Loucy (cell line): ENCODE measurements at regions not wholly inside any gene's neighbourhood (a gene's known extent, or its start where the extent isn't known, plus 50 kb on each side); places are given as distances from the start of the nearest gene placed in this dataset.

Source experiments
- H2AFZ ChIP-seq: fragments of 200-600 bp; sonication (generic); 2 replicates; pipeline ENCODE4 v1.6.0; 2016; ENCODE audit warnings: antibody characterized with exemption, mild to moderate bottlenecking, low read length, moderate library complexity
- H3F3A ChIP-seq: fragments of 200-600 bp; 2 replicates; pipeline ENCODE4 v1.6.0; 2016; ENCODE audit warnings: antibody characterized with exemption, low read depth, mild to moderate bottlenecking
- H3K27me3 ChIP-seq: fragments of 200-600 bp; sonication (generic); 2 replicates; pipeline ENCODE4 v1.6.1; 2014; ENCODE audit warnings: low read length, mild to moderate bottlenecking; ENCODE audit not compliant: insufficient read depth, poor library complexity, severe bottlenecking
- H3K36me3 ChIP-seq: fragments of 200-600 bp; sonication (generic); 2 replicates; pipeline ENCODE4 v1.6.1; 2016; ENCODE audit warnings: low read length; ENCODE audit not compliant: insufficient read depth
- H3K4me1 ChIP-seq: fragments of 200-600 bp; sonication (generic); 2 replicates; pipeline ENCODE4 v1.5.1; 2014; ENCODE audit warnings: low read length, mild to moderate bottlenecking; ENCODE audit not compliant: insufficient read depth, poor library complexity, severe bottlenecking
- H3K4me2 ChIP-seq: fragments of 200-600 bp; sonication (generic); 2 replicates; pipeline ENCODE4 v1.6.0; 2014; ENCODE audit warnings: antibody characterized with exemption, low read length, low read depth, mild to moderate bottlenecking; ENCODE audit not compliant: poor library complexity, severe bottlenecking
- H3K4me3 ChIP-seq: fragments of 200-600 bp; sonication (generic); 2 replicates; pipeline ENCODE4 v1.5.1; 2014; ENCODE audit warnings: low read length, mild to moderate bottlenecking, mixed read lengths; ENCODE audit not compliant: poor library complexity, severe bottlenecking
- H3K79me2 ChIP-seq: fragments of 200-600 bp; sonication (generic); 2 replicates; pipeline ENCODE4 v1.6.1; 2014; ENCODE audit warnings: low read length; ENCODE audit not compliant: insufficient read depth
- H3K9ac ChIP-seq: fragments of 200-600 bp; sonication (generic); 2 replicates; pipeline ENCODE4 v1.6.0; 2014; ENCODE audit warnings: mild to moderate bottlenecking, low read depth, low read length, moderate library complexity; ENCODE audit not compliant: poor library complexity, severe bottlenecking
- H3K9me2 ChIP-seq: fragments of 200-600 bp; sonication (generic); replicated peaks from 2 replicates; pipeline ENCODE4 v1.6.1; 2016; ENCODE audit warnings: low read depth, low read length, mixed read lengths
- H3K9me3 ChIP-seq: fragments of 200-600 bp; sonication (generic); 2 replicates; pipeline ENCODE4 v1.6.1; 2014; ENCODE audit warnings: mild to moderate bottlenecking, antibody characterized with exemption, low read length, low read depth; ENCODE audit not compliant: insufficient read depth
- H4K20me1 ChIP-seq: fragments of 200-600 bp; sonication (generic); 2 replicates; pipeline ENCODE4 v1.6.0; 2014; ENCODE audit warnings: antibody characterized with exemption, low read length, mild to moderate bottlenecking; ENCODE audit not compliant: insufficient read depth, poor library complexity, severe bottlenecking
- CTCF ChIP-seq: fragments of 200-600 bp; sonication (generic); conservative IDR thresholded peaks from 2 replicates; pipeline ENCODE4 v1.5.1; 2014; ENCODE audit warnings: mild to moderate bottlenecking, antibody characterized with exemption, low read length
- EZH2phosphoT487 ChIP-seq: fragments of 200-600 bp; IDR thresholded peaks from 2 replicates; pipeline ENCODE4 v1.6.1; 2018; ENCODE audit warnings: antibody characterized with exemption, mild to moderate bottlenecking, moderate library complexity, borderline replicate concordance

GRCh38 chr10:62492012-62492869 is 118.1 kb downstream of the ZNF365 start:
- no peaks in the 10 kb centered on the region for H3F3A ChIP-seq
- H3K9me2 ChIP-seq, result no peaks in the 10 kb centered on the region
- H3K4me2 ChIP-seq, result no peak overlapping the region
- peaks cover 4% of the 10 kb centered on the region for H3K27me3 ChIP-seq
- H3K9me3 ChIP-seq, result no peaks in the 10 kb centered on the region
- no peaks in the 10 kb centered on the region for H3K4me1 ChIP-seq
- H3K79me2 ChIP-seq, result no peaks in the 10 kb centered on the region
- H4K20me1 ChIP-seq, result no peaks in the 10 kb centered on the region
- TF ChIP-seq EZH2phosphoT487 (no peak), CTCF (peak; percentile 84)
- H3K4me3 ChIP-seq, result no peak overlapping the region
- no peaks in the 10 kb centered on the region for H3K36me3 ChIP-seq
- no peak overlapping the region; the same call in 1 of the 2 replicates for H2AFZ ChIP-seq
- no peak overlapping the region for H3K9ac ChIP-seq

- Histone ChIP-seq H3K4me1 (no peaks in the 10 kb centered on the region), H3K27me3 (peaks cover 5% of the 10 kb centered on the region), H3F3A (no peaks in the 10 kb centered on the region), H4K20me1 (no peaks in the 10 kb centered on the region), H3K9ac (no peak overlapping the region), H3K4me2 (no peak overlapping the region), H3K4me3 (no peak overlapping the region), H3K9me2 (no peaks in the 10 kb centered on the region), H3K36me3 (no peaks in the 10 kb centered on the region), H3K9me3 (no peaks in the 10 kb centered on the region), H2AFZ (no peak overlapping the region), H3K79me2 (no peaks in the 10 kb centered on the region)
- TF ChIP-seq EZH2phosphoT487 (no peak), CTCF (no peak)
Measured at GRCh38 chr10:62492870-62493180, 118.7 kb downstream of the ZNF365 start.

GRCh38 chr10:62496925-62497324 is 122.8 kb downstream of the ZNF365 start:
- TF ChIP-seq EZH2phosphoT487 (no peak), CTCF (no peak)
- no peaks in the 10 kb centered on the region for H4K20me1 ChIP-seq
- no peak overlapping the region for H3K4me3 ChIP-seq
- H3K27me3 ChIP-seq, result peaks cover 20% of the 10 kb centered on the region
- no peak overlapping the region for H3K9ac ChIP-seq
- H3K79me2 ChIP-seq, result no peaks in the 10 kb centered on the region
- H2AFZ ChIP-seq, result no peak overlapping the region
- no peaks in the 10 kb centered on the region for H3K36me3 ChIP-seq
- H3K9me2 ChIP-seq, result no peaks in the 10 kb centered on the region
- no peaks in the 10 kb centered on the region for H3K9me3 ChIP-seq
- H3F3A ChIP-seq, result no peaks in the 10 kb centered on the region
- H3K4me1 ChIP-seq, result no peaks in the 10 kb centered on the region
- H3K4me2 ChIP-seq, result no peak overlapping the region
